Hematopoietic multipotent progenitor cell treated with erythropoietin and hydrocortisone succinate and interleukin-3 and kit ligand, for 4 days (in vitro differentiated cells): ENCODE measurements at regions not wholly inside any gene's neighbourhood (a gene's known extent, or its start where the extent isn't known, plus 50 kb on each side); places are given as distances from the start of the nearest gene placed in this dataset.
A peak's percentile ranks its signal among the peaks of the same experiment; 100 is the strongest.
"Not testable (repeated sequence)": the region's sequence is repeated elsewhere in the genome, so short reads cannot be mapped to it uniquely, and the experiment has no call there.

ENCODE experiments used
- DNase-seq: peaks from one replicate; pipeline ENCODE4 v3.0.0-alpha.2; 2015

- not testable (repeated sequence) for DNase-seq
Measured at GRCh38 chr2:88802026-88802425, 110.6 kb downstream of the RPIA start.

GRCh38 chr2:88807237-88807962, 115.9 kb downstream of the RPIA start:
- no peak for DNase-seq

GRCh38 chr2:88808083-88808482, 116.6 kb downstream of the RPIA start:
- DNase-seq, result no peak

GRCh38 chr2:88808652-88809051, 117.2 kb downstream of the RPIA start:
- DNase-seq, result no peak

- no peak for DNase-seq
Measured at GRCh38 chr2:88809216-88809615, 117.7 kb downstream of the RPIA start.

- DNase-seq, result no peak
Measured at GRCh38 chr2:88810017-88810416, 118.5 kb downstream of the RPIA start.

GRCh38 chr2:88810488-88810887, 119.0 kb downstream of the RPIA start:
- no peak for DNase-seq

GRCh38 chr2:88811233-88811632, 119.8 kb downstream of the RPIA start:
- DNase-seq, result no peak

GRCh38 chr2:88811681-88812080, 120.2 kb downstream of the RPIA start:
- DNase-seq, result no peak

GRCh38 chr2:88813612-88814011, 122.1 kb downstream of the RPIA start:
- DNase-seq, result peak; percentile 24

GRCh38 chr2:88815282-88815681, 123.8 kb downstream of the RPIA start:
- no peak for DNase-seq

- no peak for DNase-seq
Measured at GRCh38 chr2:88815697-88816096, 124.2 kb downstream of the RPIA start.

GRCh38 chr2:88818381-88818780, 126.9 kb downstream of the RPIA start:
- DNase-seq, result no peak

GRCh38 chr2:88824951-88825350, 133.5 kb downstream of the RPIA start:
- no peak for DNase-seq

- DNase-seq, result no peak
Measured at GRCh38 chr2:88826399-88826798, 134.9 kb downstream of the RPIA start.

- no peak for DNase-seq
Measured at GRCh38 chr2:88827821-88828220, 136.3 kb downstream of the RPIA start.

GRCh38 chr2:88828397-88829137, 137.1 kb downstream of the RPIA start:
- DNase-seq, result no peak

GRCh38 chr2:88829607-88830463, 138.4 kb downstream of the RPIA start:
- no peak for DNase-seq

- no peak for DNase-seq
Measured at GRCh38 chr2:88831071-88831791, 139.8 kb downstream of the RPIA start.

GRCh38 chr2:88831792-88832248, 140.3 kb downstream of the RPIA start:
- peak; percentile 85 for DNase-seq

GRCh38 chr2:88832311-88832991, 141.0 kb downstream of the RPIA start:
- DNase-seq, result no peak

- no peak for DNase-seq
Measured at GRCh38 chr2:88832992-88833389, 141.5 kb downstream of the RPIA start.
